Neural cell (in vitro differentiated cells): ENCODE measurements at regions not wholly inside any gene's neighbourhood (a gene's known extent, or its start where the extent isn't known, plus 50 kb on each side); places are given as distances from the start of the nearest gene placed in this dataset.

Experiments used
- H2AFZ ChIP-seq: fragments of 200-600, 300-800 bp; sonication (generic), shearing (Covaris generic); 2 replicates; pipeline ENCODE4 v1.6.0; 2014; ENCODE audit warnings: low read depth, mild to moderate bottlenecking, antibody characterized with exemption, low read length, moderate library complexity
- H3F3A ChIP-seq: fragments of 200-600 bp; shearing (Covaris generic); 2 replicates; pipeline ENCODE4 v1.6.1; 2016; ENCODE audit warnings: mild to moderate bottlenecking, moderate library complexity, mixed read lengths, antibody characterized with exemption, low read length; ENCODE audit not compliant: insufficient read depth, poor library complexity, severe bottlenecking
- H3K27ac ChIP-seq: fragments of 200-600, 300-800 bp; sonication (generic), shearing (Covaris generic); 2 replicates; pipeline ENCODE4 v1.5.1; 2014; ENCODE audit warnings: mild to moderate bottlenecking, low read length, moderate library complexity
- H3K27me3 ChIP-seq: fragments of 300-800, 200-600 bp; sonication (generic), shearing (Covaris generic); 2 replicates; pipeline ENCODE4 v1.6.0; 2014; ENCODE audit warnings: mild to moderate bottlenecking, low read depth, low read length, moderate library complexity; ENCODE audit not compliant: insufficient read depth
- H3K36me3 ChIP-seq: fragments of 300-800, 200-600 bp; sonication (generic), shearing (Covaris generic); 2 replicates; pipeline ENCODE4 v1.5.1; 2014; ENCODE audit warnings: mild to moderate bottlenecking, antibody characterized with exemption, low read length, moderate library complexity; ENCODE audit not compliant: insufficient read depth
- H3K4me2 ChIP-seq: fragments of 300-800, 200-600 bp; sonication (generic), shearing (Covaris generic); 2 replicates; pipeline ENCODE4 v1.6.0; 2014; ENCODE audit warnings: mild to moderate bottlenecking, low read length
- H3K4me3 ChIP-seq: fragments of 300-800, 200-600 bp; sonication (generic), shearing (Covaris generic); 2 replicates; pipeline ENCODE4 v1.5.1; 2014; ENCODE audit warnings: mild to moderate bottlenecking, low read length, moderate library complexity
- H3K79me2 ChIP-seq: fragments of 200-600 bp; shearing (Covaris generic); replicated peaks from 2 replicates; pipeline ENCODE4 v1.6.0; 2014; ENCODE audit warnings: mild to moderate bottlenecking, low read length, moderate library complexity; ENCODE audit not compliant: insufficient read depth
- H3K9ac ChIP-seq: fragments of 300-800, 200-600 bp; sonication (generic), shearing (Covaris generic); 2 replicates; pipeline ENCODE4 v1.6.1; 2016; ENCODE audit warnings: mild to moderate bottlenecking, low read length, mixed read lengths
- H3K9me2 ChIP-seq: fragments of 200-600 bp; shearing (Covaris generic); 2 replicates; pipeline ENCODE4 v1.6.1; 2016; ENCODE audit warnings: mild to moderate bottlenecking, low read length, mixed read lengths; ENCODE audit not compliant: insufficient read depth
- H3K9me3 ChIP-seq: fragments of 200-600, 300-800 bp; sonication (generic), shearing (Covaris generic); 2 replicates; pipeline ENCODE4 v1.6.1; 2016; ENCODE audit warnings: mild to moderate bottlenecking, mixed run types, low read length, moderate library complexity, mixed read lengths
- H4K20me1 ChIP-seq: fragments of 200-600 bp; shearing (Covaris generic); 2 replicates; pipeline ENCODE4 v1.6.1; 2016; ENCODE audit warnings: mild to moderate bottlenecking, mixed run types; ENCODE audit not compliant: insufficient read depth
- EP300 ChIP-seq: fragments of 450-650 bp; conservative IDR thresholded peaks from 2 replicates; pipeline ENCODE4 v1.6.1; 2014; ENCODE audit warnings: antibody characterized with exemption, mild to moderate bottlenecking, moderate library complexity; ENCODE audit not compliant: poor library complexity, severe bottlenecking
- EZH2 ChIP-seq: fragments of 200-600, 300-800 bp; shearing (Covaris generic), sonication (generic); IDR thresholded peaks from 2 replicates; pipeline ENCODE4 v1.6.1; 2014; ENCODE audit warnings: antibody characterized with exemption, low read length, borderline replicate concordance, mild to moderate bottlenecking; ENCODE audit not compliant: insufficient read depth, poor library complexity, severe bottlenecking
- MXI1 ChIP-seq: fragments of 450-650 bp; conservative IDR thresholded peaks from 2 replicates; pipeline ENCODE4 v1.6.1; 2014; ENCODE audit warnings: antibody characterized with exemption, mild to moderate bottlenecking; ENCODE audit not compliant: poor library complexity, severe bottlenecking
- POLR2AphosphoS5 ChIP-seq: IDR thresholded peaks from 2 replicates; pipeline ENCODE4 v1.6.1; 2012
- RAD21 ChIP-seq: fragments of 450-650 bp; conservative IDR thresholded peaks from 2 replicates; pipeline ENCODE4 v1.6.1; 2014; ENCODE audit warnings: antibody characterized with exemption, mild to moderate bottlenecking, moderate library complexity
- REST ChIP-seq: IDR thresholded peaks from 2 replicates; pipeline ENCODE4 v1.6.1; 2012; ENCODE audit warnings: borderline replicate concordance
- SMC3 ChIP-seq: fragments of 450-650 bp; conservative IDR thresholded peaks from 2 replicates; pipeline ENCODE4 v1.6.1; 2014; ENCODE audit warnings: antibody characterized with exemption, mild to moderate bottlenecking, moderate library complexity; ENCODE audit not compliant: poor library complexity
- TAF1 ChIP-seq: IDR thresholded peaks from 2 replicates; pipeline ENCODE4 v1.6.1; 2012; ENCODE audit warnings: low read depth
- TF ChIP-seq, protein P1 (sequence below): fragments of 450-650 bp; IDR thresholded peaks from 2 replicates; pipeline ENCODE4 v1.5.1; 2014; ENCODE audit warnings: antibody characterized with exemption, mild to moderate bottlenecking, moderate library complexity; ENCODE audit not compliant: poor library complexity, severe bottlenecking

- H3K9ac ChIP-seq: no peak overlapping the region
- H3K27me3 ChIP-seq: no peaks in the 10 kb centered on the region
- H3K79me2 ChIP-seq: no peaks in the 10 kb centered on the region
- no peaks in the 10 kb centered on the region for H3K9me3 ChIP-seq
- H3K27ac ChIP-seq: no peak overlapping the region
- TF ChIP-seq EP300 (no peak), RAD21 (no peak), MXI1 (no peak), POLR2AphosphoS5 (no peak), SMC3 (no peak), EZH2 (no peak), REST (no peak), TAF1 (no peak)
- TF ChIP-seq, protein P1, sequence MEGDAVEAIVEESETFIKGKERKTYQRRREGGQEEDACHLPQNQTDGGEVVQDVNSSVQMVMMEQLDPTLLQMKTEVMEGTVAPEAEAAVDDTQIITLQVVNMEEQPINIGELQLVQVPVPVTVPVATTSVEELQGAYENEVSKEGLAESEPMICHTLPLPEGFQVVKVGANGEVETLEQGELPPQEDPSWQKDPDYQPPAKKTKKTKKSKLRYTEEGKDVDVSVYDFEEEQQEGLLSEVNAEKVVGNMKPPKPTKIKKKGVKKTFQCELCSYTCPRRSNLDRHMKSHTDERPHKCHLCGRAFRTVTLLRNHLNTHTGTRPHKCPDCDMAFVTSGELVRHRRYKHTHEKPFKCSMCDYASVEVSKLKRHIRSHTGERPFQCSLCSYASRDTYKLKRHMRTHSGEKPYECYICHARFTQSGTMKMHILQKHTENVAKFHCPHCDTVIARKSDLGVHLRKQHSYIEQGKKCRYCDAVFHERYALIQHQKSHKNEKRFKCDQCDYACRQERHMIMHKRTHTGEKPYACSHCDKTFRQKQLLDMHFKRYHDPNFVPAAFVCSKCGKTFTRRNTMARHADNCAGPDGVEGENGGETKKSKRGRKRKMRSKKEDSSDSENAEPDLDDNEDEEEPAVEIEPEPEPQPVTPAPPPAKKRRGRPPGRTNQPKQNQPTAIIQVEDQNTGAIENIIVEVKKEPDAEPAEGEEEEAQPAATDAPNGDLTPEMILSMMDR: no peak
- H3K36me3 ChIP-seq: no peaks in the 10 kb centered on the region
- no peak overlapping the region for H3K4me2 ChIP-seq
- H4K20me1 ChIP-seq: no peaks in the 10 kb centered on the region
- H3K4me3 ChIP-seq: no peak overlapping the region
- no peak overlapping the region for H2AFZ ChIP-seq
- H3F3A ChIP-seq: no peaks in the 10 kb centered on the region
- H3K9me2 ChIP-seq: no peaks in the 10 kb centered on the region
Measured at GRCh38 chr3:139759470-139759869, 81.7 kb upstream of the NMNAT3 start.

DNA sequence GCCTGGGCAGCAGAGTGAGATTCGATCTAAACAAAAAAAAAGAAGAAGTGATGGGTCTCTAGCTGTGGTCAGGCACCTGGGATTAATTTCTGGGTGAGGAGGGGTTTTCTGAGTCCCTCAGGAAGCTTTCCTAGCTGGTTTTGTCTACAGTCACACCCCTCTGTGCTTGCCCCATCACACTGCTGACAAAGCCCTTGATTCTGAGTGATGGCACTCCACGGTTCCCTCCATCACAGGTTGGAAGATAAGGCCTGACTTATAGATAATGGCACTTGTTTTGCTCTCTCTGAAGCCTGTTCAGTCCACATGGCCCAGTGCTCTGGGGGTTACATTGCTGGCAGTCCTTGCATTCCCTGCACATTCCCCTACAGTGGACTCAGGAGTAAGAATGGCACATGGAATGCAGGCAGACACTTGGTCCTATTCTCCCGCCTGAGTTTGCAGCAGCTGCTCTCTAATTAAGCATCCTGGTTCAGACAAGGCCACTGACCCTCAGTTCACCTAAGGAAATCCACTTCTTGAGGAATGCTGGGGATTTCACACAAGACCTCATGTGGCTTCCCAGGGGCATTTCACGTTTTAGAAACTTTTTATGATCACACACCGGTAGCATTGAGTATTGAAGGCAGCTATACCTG, 81.0 kb upstream of the NMNAT3 start:
- H3K9ac ChIP-seq: no peak overlapping the region
- no peak overlapping the region for H3K4me2 ChIP-seq
- H3K27ac ChIP-seq: no peak overlapping the region
- TF ChIP-seq, protein P1: no peak
- TF ChIP-seq RAD21 (no peak), SMC3 (no peak), MXI1 (no peak)
- no peaks in the 10 kb centered on the region for H3F3A ChIP-seq
- no peak overlapping the region for H2AFZ ChIP-seq
- no peaks in the 10 kb centered on the region for H3K79me2 ChIP-seq
- H3K4me3 ChIP-seq: no peak overlapping the region
- H3K36me3 ChIP-seq: no peaks in the 10 kb centered on the region
- H4K20me1 ChIP-seq: no peaks in the 10 kb centered on the region
- no peaks in the 10 kb centered on the region for H3K27me3 ChIP-seq
- no peaks in the 10 kb centered on the region for H3K9me3 ChIP-seq
- H3K9me2 ChIP-seq: no peaks in the 10 kb centered on the region
